ENCODE measurements at regions not wholly inside any gene's neighbourhood (a gene's known extent, or its start where the extent isn't known, plus 50 kb on each side); places are given as distances from the start of the nearest gene placed in this dataset.
A peak's percentile ranks its signal among the peaks of the same experiment; 100 is the strongest.

DNA sequence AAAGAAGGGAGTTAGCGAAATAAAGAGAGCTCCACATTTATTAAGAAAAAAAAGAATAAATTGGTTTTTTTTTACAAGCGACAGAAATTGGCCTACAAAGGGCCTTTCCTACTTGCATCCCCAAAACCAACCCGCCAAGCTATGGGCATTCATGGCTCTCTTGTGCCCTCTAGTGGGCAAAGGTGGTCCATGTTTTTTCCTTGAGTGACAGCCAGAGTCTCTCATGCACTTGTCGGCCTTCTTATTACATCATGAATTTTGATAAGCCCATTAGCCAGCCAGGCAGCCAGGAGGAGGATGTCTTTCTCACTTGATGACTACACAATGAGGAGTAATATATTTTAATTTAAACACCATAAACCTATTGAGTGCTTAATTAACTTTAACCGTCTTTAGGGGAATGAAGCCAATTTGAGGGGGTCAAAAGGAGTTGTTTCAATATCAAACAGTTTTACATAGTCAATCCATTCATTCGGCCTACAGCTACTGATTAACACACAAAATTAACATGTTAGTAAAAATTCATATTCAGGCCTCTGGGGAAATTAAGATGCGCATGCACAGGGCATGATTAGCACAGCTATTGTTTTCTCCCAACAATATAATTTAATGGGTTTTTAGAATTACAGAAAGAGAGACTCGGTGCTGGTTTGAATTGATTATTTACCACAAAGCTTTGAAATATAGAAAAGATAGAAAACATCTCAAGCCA, 85.5 kb downstream of the RCN1 start:
- TF ChIP-seq, protein P1, sequence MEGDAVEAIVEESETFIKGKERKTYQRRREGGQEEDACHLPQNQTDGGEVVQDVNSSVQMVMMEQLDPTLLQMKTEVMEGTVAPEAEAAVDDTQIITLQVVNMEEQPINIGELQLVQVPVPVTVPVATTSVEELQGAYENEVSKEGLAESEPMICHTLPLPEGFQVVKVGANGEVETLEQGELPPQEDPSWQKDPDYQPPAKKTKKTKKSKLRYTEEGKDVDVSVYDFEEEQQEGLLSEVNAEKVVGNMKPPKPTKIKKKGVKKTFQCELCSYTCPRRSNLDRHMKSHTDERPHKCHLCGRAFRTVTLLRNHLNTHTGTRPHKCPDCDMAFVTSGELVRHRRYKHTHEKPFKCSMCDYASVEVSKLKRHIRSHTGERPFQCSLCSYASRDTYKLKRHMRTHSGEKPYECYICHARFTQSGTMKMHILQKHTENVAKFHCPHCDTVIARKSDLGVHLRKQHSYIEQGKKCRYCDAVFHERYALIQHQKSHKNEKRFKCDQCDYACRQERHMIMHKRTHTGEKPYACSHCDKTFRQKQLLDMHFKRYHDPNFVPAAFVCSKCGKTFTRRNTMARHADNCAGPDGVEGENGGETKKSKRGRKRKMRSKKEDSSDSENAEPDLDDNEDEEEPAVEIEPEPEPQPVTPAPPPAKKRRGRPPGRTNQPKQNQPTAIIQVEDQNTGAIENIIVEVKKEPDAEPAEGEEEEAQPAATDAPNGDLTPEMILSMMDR (IDR thresholded peaks at IDR 0.05; ENCODE audit: low read depth, low read length, missing input control), result peak; percentile 89
- TF ChIP-seq, protein P2, sequence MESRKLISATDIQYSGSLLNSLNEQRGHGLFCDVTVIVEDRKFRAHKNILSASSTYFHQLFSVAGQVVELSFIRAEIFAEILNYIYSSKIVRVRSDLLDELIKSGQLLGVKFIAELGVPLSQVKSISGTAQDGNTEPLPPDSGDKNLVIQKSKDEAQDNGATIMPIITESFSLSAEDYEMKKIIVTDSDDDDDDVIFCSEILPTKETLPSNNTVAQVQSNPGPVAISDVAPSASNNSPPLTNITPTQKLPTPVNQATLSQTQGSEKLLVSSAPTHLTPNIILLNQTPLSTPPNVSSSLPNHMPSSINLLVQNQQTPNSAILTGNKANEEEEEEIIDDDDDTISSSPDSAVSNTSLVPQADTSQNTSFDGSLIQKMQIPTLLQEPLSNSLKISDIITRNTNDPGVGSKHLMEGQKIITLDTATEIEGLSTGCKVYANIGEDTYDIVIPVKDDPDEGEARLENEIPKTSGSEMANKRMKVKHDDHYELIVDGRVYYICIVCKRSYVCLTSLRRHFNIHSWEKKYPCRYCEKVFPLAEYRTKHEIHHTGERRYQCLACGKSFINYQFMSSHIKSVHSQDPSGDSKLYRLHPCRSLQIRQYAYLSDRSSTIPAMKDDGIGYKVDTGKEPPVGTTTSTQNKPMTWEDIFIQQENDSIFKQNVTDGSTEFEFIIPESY (IDR thresholded peaks at IDR 0.05), result no peak
- no peak for TF ChIP-seq YY1 (IDR thresholded peaks at IDR 0.05)
- TF ChIP-seq GABPA (IDR thresholded peaks at IDR 0.05 in 1 of 2, conservative IDR thresholded peaks at IDR 0.05 in 1 of 2), result no peak
- TF ChIP-seq, protein P3, sequence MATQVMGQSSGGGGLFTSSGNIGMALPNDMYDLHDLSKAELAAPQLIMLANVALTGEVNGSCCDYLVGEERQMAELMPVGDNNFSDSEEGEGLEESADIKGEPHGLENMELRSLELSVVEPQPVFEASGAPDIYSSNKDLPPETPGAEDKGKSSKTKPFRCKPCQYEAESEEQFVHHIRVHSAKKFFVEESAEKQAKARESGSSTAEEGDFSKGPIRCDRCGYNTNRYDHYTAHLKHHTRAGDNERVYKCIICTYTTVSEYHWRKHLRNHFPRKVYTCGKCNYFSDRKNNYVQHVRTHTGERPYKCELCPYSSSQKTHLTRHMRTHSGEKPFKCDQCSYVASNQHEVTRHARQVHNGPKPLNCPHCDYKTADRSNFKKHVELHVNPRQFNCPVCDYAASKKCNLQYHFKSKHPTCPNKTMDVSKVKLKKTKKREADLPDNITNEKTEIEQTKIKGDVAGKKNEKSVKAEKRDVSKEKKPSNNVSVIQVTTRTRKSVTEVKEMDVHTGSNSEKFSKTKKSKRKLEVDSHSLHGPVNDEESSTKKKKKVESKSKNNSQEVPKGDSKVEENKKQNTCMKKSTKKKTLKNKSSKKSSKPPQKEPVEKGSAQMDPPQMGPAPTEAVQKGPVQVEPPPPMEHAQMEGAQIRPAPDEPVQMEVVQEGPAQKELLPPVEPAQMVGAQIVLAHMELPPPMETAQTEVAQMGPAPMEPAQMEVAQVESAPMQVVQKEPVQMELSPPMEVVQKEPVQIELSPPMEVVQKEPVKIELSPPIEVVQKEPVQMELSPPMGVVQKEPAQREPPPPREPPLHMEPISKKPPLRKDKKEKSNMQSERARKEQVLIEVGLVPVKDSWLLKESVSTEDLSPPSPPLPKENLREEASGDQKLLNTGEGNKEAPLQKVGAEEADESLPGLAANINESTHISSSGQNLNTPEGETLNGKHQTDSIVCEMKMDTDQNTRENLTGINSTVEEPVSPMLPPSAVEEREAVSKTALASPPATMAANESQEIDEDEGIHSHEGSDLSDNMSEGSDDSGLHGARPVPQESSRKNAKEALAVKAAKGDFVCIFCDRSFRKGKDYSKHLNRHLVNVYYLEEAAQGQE (IDR thresholded peaks at IDR 0.05), result no peak
- TF ChIP-seq, protein P4, sequence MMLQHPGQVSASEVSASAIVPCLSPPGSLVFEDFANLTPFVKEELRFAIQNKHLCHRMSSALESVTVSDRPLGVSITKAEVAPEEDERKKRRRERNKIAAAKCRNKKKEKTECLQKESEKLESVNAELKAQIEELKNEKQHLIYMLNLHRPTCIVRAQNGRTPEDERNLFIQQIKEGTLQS (IDR thresholded peaks at IDR 0.05), result peak; percentile 27
- no peak for TF ChIP-seq TAF1 (conservative IDR thresholded peaks at IDR 0.05)
- TF ChIP-seq FOXA2 (IDR thresholded peaks at IDR 0.05), result no peak
- peak; percentile 96 to 97 for TF ChIP-seq RAD21 (IDR thresholded peaks at IDR 0.05)
- TF ChIP-seq FOXA1 (IDR thresholded peaks at IDR 0.05), result no peak
- TF ChIP-seq, protein P5, sequence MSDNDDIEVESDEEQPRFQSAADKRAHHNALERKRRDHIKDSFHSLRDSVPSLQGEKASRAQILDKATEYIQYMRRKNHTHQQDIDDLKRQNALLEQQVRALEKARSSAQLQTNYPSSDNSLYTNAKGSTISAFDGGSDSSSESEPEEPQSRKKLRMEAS (IDR thresholded peaks at IDR 0.05), result no peak
- TF ChIP-seq SP1 (IDR thresholded peaks at IDR 0.05), result no peak
- TF ChIP-seq HNF4A (conservative IDR thresholded peaks at IDR 0.05), result no peak
- no peak for TF ChIP-seq RXRA (IDR thresholded peaks at IDR 0.05)

Data from liver (tissue), 3 donors.